SK-N-SH treated with all-trans-retinoic acid at 6 μM for 48 hours (cell line): ENCODE measurements at regions not wholly inside any gene's neighbourhood (a gene's known extent, or its start where the extent isn't known, plus 50 kb on each side); places are given as distances from the start of the nearest gene placed in this dataset.

Source experiments
- ATAC-seq: fragments of 200-7000 bp; cut with Tn5 transposase; 3 replicates; pipeline ENCODE4 v1.9.1; 2020; ENCODE audit warnings: mild to moderate bottlenecking, moderate library complexity
- ARNTL ChIP-seq: fragments of 450-650 bp; formaldehyde crosslinking; IDR thresholded peaks from 2 replicates; pipeline ENCODE4 v1.5.0; 2020; ENCODE audit warnings: low read depth, mild to moderate bottlenecking, moderate library complexity, borderline replicate concordance
- BACH2 ChIP-seq: fragments of 250-450 bp; sonication (Bioruptor Pico); IDR thresholded peaks from 2 replicates; pipeline ENCODE4 v1.9.0; 2021; ENCODE audit warnings: mild to moderate bottlenecking, borderline replicate concordance
- CSDC2 ChIP-seq: fragments of 250-450 bp; sonication (Bioruptor Pico); IDR thresholded peaks from 2 replicates; pipeline ENCODE4 v1.5.0; 2020; ENCODE audit warnings: mild to moderate bottlenecking, moderate library complexity
- ESRRG ChIP-seq: fragments of 250-450 bp; sonication (Bioruptor Pico); IDR thresholded peaks from 2 replicates; pipeline ENCODE4 v1.6.1; 2021; ENCODE audit warnings: mild to moderate bottlenecking
- GLIS3 ChIP-seq: fragments of 250-450 bp; sonication (Bioruptor Pico); IDR thresholded peaks from 2 replicates; pipeline ENCODE4 v1.5.0; 2020; ENCODE audit warnings: mild to moderate bottlenecking, moderate library complexity
- ISL1 ChIP-seq: fragments of 250-450 bp; sonication (Bioruptor Pico); IDR thresholded peaks from 2 replicates; pipeline ENCODE4 v2.1.2; 2022; ENCODE audit warnings: mild to moderate bottlenecking, moderate library complexity
- OSR1 ChIP-seq: fragments of 250-450 bp; sonication (Bioruptor Pico); IDR thresholded peaks from 2 replicates; pipeline ENCODE4 v1.8.0; 2022; ENCODE audit warnings: moderate library complexity, mild to moderate bottlenecking, inconsistent platforms
- RARB ChIP-seq: fragments of 250-450 bp; sonication (Bioruptor Pico); IDR thresholded peaks from 2 replicates; pipeline ENCODE4 v1.8.0; 2021; ENCODE audit warnings: mild to moderate bottlenecking, moderate library complexity
- SNAI2 ChIP-seq: fragments of 250-450 bp; sonication (Bioruptor Pico); IDR thresholded peaks from 2 replicates; pipeline ENCODE4 v1.5.0; 2020; ENCODE audit warnings: mild to moderate bottlenecking, moderate library complexity
- TOX ChIP-seq: fragments of 250-450 bp; sonication (Bioruptor Pico); IDR thresholded peaks from 2 replicates; pipeline ENCODE4 v1.8.0; 2021; ENCODE audit warnings: mild to moderate bottlenecking, moderate library complexity, borderline replicate concordance
- ZC3H10 ChIP-seq: fragments of 250-450 bp; sonication (Bioruptor Pico); IDR thresholded peaks from 2 replicates; pipeline ENCODE4 v1.5.1; 2021; ENCODE audit warnings: mild to moderate bottlenecking, moderate library complexity
- ZFP3 ChIP-seq: fragments of 250-450 bp; sonication (Bioruptor Pico); IDR thresholded peaks from 2 replicates; pipeline ENCODE4 v1.5.0; 2020; ENCODE audit warnings: mild to moderate bottlenecking, moderate library complexity
- ZFP30 ChIP-seq: fragments of 450-650 bp; formaldehyde crosslinking; IDR thresholded peaks from 2 replicates; pipeline ENCODE4 v1.5.0; 2022; ENCODE audit warnings: mild to moderate bottlenecking, moderate library complexity
- ZNF70 ChIP-seq: fragments of 450-650 bp; formaldehyde crosslinking; IDR thresholded peaks from 2 replicates; pipeline ENCODE4 v1.5.0; 2020; ENCODE audit warnings: mild to moderate bottlenecking, moderate library complexity
- TF ChIP-seq, protein P1 (sequence below): fragments of 250-450 bp; sonication (Bioruptor Pico); IDR thresholded peaks from 2 replicates; pipeline ENCODE4 v1.8.0; 2021; ENCODE audit warnings: low read depth, mild to moderate bottlenecking, moderate library complexity, borderline replicate concordance
- TF ChIP-seq, protein P2 (sequence below): fragments of 250-450 bp; sonication (Bioruptor Pico); IDR thresholded peaks from 2 replicates; pipeline ENCODE4 v1.5.1; 2020; ENCODE audit warnings: low read depth, mild to moderate bottlenecking, moderate library complexity
- TF ChIP-seq, protein P3 (sequence below): fragments of 250-450 bp; sonication (Bioruptor Pico); IDR thresholded peaks from 2 replicates; pipeline ENCODE4 v1.5.0; 2020; ENCODE audit warnings: mild to moderate bottlenecking, moderate library complexity
- TF ChIP-seq, protein P4 (sequence below): fragments of 250-450 bp; sonication (Bioruptor Pico); IDR thresholded peaks from 2 replicates; pipeline ENCODE4 v1.8.0; 2020; ENCODE audit warnings: mild to moderate bottlenecking, moderate library complexity, borderline replicate concordance
- TF ChIP-seq, protein P5 (sequence below): fragments of 250-450 bp; sonication (Bioruptor Pico); IDR thresholded peaks from 2 replicates; pipeline ENCODE4 v1.5.1; 2021; ENCODE audit warnings: mild to moderate bottlenecking, moderate library complexity

DNA sequence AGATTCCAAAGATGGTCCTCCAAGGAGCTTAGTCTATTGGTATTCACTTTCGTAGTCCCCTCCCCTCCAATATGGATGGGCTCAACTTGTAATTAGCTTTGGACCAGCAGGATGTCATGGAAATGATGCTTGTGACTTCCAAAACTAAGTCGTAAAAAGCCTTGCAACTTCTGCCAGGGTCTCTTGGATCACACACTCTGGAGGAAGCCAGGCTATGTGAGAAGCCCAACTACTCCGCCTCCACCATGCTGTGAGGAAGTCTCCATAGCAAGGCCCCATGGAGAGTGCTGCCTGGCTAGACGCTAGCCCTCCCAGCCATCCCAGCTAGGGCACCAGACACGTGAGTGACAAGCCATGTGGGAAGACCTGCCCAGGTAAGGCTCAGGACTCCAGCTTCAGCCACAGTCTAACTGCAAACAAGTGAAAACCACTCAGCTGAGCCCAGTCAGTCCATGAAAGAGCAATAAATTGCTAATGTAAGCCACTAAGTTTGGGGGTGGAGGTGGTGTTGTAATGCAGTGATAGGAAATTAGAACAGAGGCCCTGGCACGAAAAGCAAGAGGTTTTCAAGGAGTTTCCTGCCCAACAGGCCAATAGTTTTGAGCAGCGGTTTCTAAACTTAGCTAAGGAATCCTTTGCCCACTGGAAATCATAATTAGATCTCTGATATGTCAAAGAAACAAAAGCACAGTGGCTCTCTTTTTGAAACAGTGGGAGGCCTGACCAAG is 77.5 kb upstream of the GLI2 start:
- TF ChIP-seq OSR1 (CRISPR knock-in tag) (no peak), BACH2 (CRISPR knock-in tag) (no peak)
- TF ChIP-seq, protein P1, sequence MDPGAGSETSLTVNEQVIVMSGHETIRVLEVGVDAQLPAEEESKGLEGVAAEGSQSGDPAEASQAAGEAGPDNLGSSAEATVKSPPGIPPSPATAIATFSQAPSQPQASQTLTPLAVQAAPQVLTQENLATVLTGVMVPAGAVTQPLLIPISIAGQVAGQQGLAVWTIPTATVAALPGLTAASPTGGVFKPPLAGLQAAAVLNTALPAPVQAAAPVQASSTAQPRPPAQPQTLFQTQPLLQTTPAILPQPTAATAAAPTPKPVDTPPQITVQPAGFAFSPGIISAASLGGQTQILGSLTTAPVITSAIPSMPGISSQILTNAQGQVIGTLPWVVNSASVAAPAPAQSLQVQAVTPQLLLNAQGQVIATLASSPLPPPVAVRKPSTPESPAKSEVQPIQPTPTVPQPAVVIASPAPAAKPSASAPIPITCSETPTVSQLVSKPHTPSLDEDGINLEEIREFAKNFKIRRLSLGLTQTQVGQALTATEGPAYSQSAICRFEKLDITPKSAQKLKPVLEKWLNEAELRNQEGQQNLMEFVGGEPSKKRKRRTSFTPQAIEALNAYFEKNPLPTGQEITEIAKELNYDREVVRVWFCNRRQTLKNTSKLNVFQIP: no peak
- ATAC-seq: no peak

DNA sequence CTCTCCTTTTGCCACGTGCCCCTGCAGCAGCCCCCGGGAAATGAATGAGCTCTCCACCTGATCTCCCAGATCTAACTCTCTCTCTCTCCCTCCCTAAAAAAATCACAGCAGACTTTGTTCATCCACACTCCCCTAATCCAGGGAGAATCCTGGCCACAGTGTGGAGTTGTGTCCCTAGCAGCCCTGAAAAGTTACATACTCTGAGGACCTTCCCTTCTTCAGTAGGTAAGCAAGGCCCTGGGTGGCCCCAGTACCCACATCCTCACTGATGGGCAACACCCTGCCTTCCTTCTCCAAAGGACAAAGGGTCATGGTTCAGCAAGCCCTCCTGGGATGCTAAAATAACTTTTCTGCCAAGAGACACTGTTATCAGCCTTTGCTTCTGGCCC is 76.9 kb upstream of the GLI2 start:
- ATAC-seq: no peak
- TF ChIP-seq ISL1 (CRISPR knock-in tag): no peak
- TF ChIP-seq BACH2 (CRISPR knock-in tag): no peak
- no peak for TF ChIP-seq ZFP30 (CRISPR knock-in tag)
- no peak for TF ChIP-seq TOX
- TF ChIP-seq OSR1 (CRISPR knock-in tag): no peak
- TF ChIP-seq ZC3H10: no peak
- no peak for TF ChIP-seq CSDC2 (CRISPR knock-in tag)
- no peak for TF ChIP-seq ZNF70 (CRISPR knock-in tag)
- TF ChIP-seq, protein P2, sequence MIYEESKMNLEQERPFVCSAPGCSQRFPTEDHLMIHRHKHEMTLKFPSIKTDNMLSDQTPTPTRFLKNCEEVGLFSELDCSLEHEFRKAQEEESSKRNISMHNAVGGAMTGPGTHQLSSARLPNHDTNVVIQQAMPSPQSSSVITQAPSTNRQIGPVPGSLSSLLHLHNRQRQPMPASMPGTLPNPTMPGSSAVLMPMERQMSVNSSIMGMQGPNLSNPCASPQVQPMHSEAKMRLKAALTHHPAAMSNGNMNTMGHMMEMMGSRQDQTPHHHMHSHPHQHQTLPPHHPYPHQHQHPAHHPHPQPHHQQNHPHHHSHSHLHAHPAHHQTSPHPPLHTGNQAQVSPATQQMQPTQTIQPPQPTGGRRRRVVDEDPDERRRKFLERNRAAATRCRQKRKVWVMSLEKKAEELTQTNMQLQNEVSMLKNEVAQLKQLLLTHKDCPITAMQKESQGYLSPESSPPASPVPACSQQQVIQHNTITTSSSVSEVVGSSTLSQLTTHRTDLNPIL (CRISPR knock-in tag): no peak
- no peak for TF ChIP-seq RARB
- no peak for TF ChIP-seq ZFP3
- no peak for TF ChIP-seq GLIS3 (CRISPR knock-in tag)
- TF ChIP-seq SNAI2 (CRISPR knock-in tag): no peak
- TF ChIP-seq, protein P3, sequence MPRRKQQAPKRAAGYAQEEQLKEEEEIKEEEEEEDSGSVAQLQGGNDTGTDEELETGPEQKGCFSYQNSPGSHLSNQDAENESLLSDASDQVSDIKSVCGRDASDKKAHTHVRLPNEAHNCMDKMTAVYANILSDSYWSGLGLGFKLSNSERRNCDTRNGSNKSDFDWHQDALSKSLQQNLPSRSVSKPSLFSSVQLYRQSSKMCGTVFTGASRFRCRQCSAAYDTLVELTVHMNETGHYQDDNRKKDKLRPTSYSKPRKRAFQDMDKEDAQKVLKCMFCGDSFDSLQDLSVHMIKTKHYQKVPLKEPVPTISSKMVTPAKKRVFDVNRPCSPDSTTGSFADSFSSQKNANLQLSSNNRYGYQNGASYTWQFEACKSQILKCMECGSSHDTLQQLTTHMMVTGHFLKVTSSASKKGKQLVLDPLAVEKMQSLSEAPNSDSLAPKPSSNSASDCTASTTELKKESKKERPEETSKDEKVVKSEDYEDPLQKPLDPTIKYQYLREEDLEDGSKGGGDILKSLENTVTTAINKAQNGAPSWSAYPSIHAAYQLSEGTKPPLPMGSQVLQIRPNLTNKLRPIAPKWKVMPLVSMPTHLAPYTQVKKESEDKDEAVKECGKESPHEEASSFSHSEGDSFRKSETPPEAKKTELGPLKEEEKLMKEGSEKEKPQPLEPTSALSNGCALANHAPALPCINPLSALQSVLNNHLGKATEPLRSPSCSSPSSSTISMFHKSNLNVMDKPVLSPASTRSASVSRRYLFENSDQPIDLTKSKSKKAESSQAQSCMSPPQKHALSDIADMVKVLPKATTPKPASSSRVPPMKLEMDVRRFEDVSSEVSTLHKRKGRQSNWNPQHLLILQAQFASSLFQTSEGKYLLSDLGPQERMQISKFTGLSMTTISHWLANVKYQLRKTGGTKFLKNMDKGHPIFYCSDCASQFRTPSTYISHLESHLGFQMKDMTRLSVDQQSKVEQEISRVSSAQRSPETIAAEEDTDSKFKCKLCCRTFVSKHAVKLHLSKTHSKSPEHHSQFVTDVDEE (CRISPR knock-in tag): no peak
- TF ChIP-seq, protein P4, sequence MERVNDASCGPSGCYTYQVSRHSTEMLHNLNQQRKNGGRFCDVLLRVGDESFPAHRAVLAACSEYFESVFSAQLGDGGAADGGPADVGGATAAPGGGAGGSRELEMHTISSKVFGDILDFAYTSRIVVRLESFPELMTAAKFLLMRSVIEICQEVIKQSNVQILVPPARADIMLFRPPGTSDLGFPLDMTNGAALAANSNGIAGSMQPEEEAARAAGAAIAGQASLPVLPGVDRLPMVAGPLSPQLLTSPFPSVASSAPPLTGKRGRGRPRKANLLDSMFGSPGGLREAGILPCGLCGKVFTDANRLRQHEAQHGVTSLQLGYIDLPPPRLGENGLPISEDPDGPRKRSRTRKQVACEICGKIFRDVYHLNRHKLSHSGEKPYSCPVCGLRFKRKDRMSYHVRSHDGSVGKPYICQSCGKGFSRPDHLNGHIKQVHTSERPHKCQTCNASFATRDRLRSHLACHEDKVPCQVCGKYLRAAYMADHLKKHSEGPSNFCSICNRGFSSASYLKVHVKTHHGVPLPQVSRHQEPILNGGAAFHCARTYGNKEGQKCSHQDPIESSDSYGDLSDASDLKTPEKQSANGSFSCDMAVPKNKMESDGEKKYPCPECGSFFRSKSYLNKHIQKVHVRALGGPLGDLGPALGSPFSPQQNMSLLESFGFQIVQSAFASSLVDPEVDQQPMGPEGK: no peak

DNA sequence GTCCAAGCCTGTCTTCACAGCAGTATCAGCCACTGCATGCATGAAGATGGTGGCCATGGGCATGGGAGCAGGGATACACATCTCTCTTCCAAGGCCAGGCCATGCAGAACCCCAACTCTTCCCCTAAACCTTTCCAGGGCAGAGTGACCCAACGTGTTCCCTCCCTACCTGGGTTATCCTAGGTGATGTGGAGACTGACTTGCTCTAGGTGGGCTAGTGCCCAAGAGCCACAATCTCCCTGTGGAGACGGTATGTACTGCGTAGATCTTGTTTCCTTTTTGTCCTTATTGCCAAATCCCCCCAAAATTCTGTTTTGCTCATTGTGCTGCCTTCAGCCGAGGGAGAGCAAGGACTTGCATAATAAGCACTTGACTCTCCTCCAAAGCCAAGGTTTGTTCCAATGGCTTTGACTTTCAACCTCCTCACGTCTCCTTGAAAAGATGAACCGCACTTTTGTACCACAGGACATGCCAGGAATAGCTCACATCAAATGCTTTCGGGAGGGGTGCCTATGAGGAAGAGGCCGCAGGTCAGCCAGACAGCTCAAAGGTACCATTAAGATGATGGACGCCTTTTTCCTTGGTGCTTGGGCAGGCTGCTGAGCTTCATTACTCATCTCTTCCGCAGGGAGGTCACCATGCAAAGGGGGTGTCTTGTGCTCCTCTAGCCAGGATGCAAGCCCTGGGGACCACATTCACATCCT is 76.2 kb upstream of the GLI2 start:
- no peak for ATAC-seq
- no peak for TF ChIP-seq ZFP30 (CRISPR knock-in tag)
- TF ChIP-seq CSDC2 (CRISPR knock-in tag): no peak
- TF ChIP-seq ARNTL (CRISPR knock-in tag): no peak
- TF ChIP-seq, protein P4: no peak
- TF ChIP-seq, protein P2 (CRISPR knock-in tag): no peak
- TF ChIP-seq SNAI2 (CRISPR knock-in tag): no peak
- TF ChIP-seq ESRRG (CRISPR knock-in tag): no peak
- no peak for TF ChIP-seq ISL1 (CRISPR knock-in tag)
- TF ChIP-seq ZFP3: no peak
- TF ChIP-seq, protein P3 (CRISPR knock-in tag): no peak
- TF ChIP-seq BACH2 (CRISPR knock-in tag): no peak
- no peak for TF ChIP-seq OSR1 (CRISPR knock-in tag)
- TF ChIP-seq RARB: no peak
- TF ChIP-seq, protein P5, sequence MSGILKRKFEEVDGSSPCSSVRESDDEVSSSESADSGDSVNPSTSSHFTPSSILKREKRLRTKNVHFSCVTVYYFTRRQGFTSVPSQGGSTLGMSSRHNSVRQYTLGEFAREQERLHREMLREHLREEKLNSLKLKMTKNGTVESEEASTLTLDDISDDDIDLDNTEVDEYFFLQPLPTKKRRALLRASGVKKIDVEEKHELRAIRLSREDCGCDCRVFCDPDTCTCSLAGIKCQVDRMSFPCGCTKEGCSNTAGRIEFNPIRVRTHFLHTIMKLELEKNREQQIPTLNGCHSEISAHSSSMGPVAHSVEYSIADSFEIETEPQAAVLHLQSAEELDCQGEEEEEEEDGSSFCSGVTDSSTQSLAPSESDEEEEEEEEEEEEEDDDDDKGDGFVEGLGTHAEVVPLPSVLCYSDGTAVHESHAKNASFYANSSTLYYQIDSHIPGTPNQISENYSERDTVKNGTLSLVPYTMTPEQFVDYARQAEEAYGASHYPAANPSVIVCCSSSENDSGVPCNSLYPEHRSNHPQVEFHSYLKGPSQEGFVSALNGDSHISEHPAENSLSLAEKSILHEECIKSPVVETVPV (CRISPR knock-in tag): no peak
- TF ChIP-seq, all 23 proteins: peak for 0
